HG03039 (cell line): ENCODE measurements at regions not wholly inside any gene's neighbourhood (a gene's known extent, or its start where the extent isn't known, plus 50 kb on each side); places are given as distances from the start of the nearest gene placed in this dataset.
A peak's percentile ranks its signal among the peaks of the same experiment; 100 is the strongest.

Source experiments
- ATAC-seq: cut with Tn5 transposase; IDR thresholded peaks from one replicate; pipeline ENCODE4 v1.9.1; 2021; ENCODE audit warnings: mild to moderate bottlenecking, moderate library complexity; ENCODE audit not compliant: unreplicated experiment

DNA sequence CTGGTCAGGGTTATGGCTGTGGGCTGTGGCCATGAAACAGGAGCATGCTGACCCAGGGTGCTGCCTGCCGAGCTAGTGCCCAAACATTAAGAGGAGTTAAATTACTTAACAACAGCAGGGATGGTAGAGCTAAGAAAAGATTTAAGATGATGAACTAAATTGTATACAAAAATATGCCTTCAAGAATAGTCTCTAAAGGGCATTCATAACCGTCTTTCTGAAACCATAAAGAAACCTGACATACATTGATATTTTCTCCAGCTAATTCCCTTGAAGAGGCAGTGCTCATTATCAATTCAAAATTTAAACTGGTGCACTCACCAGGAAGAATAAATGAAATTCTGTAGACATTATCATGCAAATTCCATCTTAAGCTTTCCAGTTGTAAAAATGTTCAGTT, 265.8 kb upstream of the TAC1 start:
- ATAC-seq: no peak

- ATAC-seq: no peak
Observed at GRCh38 chr7:97466999-97467740, 264.7 kb upstream of the TAC1 start.

DNA sequence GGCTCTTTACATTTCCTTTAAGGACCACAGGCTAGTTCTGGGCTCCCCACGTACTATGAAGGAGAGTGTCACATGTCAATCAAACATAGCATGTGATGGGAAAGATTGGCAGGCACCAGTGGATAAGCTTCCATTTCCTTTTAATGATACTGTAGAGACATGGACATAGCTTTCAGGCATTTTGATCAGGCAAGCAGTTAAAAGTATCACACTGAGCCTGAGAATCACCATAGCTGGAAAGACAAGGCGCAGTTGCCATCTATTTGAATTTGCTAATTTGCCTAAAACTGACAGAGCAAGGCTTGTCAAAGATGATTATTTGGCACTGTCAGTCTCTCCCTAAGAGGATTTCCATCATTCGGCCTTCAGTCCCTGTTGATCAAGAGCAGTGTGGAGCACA, 263.4 kb upstream of the TAC1 start:
- ATAC-seq: no peak

- ATAC-seq: no peak
Observed at GRCh38 chr7:97470726-97471125, 261.2 kb upstream of the TAC1 start.

DNA sequence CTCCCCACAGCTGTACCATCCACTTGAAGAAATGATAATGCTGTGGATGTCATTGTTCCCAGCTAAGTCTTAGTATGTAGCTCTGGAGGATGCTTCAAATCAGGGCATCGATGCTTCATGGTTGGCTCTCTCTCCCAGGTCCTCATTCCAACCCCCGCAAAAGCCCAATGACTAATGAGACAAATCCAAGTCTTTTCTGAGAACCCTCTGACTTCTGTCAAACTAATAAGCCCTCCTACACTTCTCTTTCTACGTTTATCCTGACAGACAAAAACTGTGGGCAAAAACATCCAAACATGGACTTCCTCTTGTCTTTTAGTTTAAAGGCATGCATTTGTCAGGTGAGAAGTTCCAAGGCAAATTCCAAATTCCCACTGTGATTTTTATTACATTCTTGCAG, 260.4 kb upstream of the TAC1 start:
- no peak for ATAC-seq

DNA sequence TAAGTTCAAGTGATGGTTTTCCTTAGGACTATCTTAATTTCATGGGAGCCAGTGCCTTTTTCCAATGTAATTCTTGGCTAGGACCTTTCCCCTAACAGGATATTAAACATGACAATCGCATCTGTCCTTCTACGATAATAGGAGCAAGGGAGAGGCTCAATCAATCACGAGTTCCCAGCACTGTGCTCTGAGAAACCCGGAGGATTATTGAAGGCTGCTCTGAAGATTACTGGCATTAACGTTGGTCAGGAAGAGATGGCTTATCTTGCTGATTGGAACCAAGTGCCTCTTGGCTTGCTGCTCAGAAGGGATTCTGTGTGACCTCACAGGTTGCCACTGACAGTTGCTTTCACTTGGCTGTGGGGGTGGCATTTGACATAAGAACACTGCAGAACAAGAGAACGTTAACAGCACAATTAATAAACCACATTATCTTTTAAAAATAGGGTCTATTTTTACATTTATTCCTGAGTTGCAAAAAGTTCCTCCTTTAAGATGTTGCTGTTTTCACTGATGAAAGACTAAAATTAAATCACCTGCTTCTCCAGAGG, 252.1 kb upstream of the TAC1 start:
- no peak for ATAC-seq

DNA sequence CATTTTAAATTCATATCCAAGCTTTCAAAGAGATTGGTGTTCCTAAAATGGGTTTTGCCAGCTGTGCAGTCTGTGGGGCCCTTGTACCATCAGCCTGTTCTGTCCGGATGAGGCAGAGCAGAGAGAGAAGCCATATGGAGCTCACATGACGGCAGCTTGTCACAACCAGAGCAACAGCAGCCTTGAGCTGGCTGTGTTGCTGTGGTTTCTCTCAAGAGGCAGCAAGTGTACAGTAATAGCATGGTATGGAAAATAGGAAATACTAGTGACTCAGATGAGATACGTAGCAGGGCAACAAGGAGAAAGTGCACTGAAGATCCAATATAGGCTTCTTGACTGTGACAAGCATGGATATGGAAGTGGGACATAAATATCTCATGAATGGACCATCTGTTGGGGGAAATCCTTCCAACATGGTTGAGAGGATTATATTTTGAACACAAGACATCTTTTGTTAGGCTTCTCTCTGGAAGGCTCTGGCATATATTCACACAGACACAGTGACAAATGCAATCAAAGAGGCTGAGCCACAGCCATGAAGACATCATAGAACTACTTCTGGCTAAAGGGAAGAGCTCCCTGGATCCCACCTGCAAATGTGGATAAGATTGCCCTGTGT, 251.0 kb upstream of the TAC1 start:
- ATAC-seq: no peak

DNA sequence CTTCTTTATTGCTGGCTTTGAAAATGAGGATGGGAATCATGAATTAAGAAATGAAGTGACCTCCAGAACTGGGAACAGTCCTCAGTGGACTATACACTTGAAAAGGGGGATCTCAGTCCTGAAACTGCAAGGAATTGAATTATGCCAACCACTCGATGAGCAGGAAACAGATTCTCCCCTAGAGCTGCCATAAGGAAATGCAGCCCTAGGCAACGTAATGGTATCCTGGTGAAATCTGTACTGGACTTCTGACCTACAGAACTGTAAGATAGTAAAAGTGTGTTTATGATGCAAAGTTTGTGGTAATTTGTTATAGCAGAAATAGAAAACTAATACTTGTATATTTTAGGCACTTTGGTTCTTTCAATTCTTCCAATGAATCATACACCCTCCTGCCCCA, 236.4 kb upstream of the TAC1 start:
- ATAC-seq: no peak

- no peak for ATAC-seq
Observed at GRCh38 chr7:97499204-97499603, 232.7 kb upstream of the TAC1 start.

DNA sequence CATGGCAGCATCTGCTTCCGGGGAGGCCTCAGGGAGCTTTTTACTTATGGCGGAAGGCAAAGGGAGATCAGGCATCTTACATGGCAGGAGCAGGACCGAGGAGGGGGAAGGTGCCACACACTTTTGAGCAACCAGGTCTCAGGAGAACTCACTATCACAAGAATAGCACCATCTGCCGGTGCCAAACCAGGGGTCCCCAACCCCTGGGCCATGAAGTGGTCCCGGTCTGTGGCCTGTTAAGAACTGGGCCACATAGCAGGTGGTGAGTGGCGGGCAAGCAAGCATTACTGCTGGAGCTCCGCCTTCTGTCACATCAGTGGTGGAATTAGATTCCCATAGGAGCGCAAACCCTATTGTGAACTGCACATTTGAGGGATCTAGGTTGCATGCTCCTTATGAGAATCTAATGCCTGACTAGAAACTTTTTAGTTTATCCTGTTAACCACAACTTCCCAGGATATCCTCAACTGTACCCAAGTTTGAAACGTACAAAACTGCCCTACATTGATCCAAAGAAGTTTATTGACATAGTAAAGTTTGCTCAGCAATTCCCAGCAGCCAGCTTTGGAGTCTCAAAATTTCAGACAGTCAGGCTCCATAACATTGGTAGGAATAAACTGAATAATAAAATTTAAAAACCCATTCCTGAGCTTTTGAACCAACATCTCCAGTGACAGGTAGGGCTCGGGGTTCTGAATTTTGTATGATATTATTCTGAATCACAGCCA, 228.4 kb upstream of the TAC1 start:
- ATAC-seq: no peak

DNA sequence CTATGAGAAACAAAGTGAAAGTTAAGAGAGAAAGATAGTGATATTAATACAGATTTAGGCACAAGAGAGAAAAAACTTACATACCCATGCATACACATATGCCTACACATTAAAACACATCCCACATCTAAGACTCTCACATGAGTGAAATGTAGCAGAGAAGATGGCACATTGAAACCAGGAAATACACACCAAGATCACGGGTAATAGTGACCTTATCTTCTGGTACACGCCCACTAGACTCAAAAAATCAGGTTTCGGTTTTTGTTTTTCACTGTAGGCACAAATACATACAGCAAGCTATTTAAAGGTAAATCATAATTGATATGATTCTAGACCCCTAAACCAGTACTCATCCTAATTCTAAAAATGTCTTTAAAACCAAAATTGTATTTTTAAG, 225.2 kb upstream of the TAC1 start:
- ATAC-seq: peak; percentile 53

DNA sequence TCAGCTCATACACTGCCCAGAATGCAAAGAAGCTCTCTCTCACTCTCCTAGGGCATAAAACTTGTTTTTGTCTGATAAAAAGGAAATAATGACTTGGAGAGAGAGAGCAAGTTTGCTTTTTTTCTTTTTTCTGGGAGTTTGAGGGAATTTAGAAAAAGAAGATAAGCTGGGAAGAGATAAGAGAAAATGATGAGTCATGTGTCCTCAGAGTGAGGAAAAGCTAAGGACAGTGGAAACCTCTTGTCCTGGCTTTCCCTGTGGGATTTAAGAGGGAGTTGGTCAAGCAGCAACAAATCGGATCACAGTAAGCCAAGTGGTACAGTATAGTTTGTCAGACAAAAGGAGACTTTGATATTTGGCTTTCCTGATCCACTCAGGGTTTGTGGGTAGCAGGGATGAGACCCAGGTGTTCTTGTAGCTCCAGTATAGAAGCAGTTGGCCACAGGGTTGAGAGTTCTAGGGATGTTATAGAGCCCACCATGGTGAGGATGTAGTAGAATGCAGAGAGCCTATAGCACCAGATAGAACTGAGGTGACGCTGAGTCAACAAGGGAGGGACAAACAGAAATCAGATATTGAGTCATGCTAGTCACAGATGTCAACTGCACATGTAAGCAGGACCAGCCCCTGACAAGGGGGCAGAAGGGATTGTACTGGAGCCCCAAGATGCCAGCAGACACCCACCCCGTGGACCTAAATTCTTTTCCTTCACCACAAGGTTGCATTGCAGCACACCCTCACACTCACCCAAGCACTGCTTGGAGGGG, 219.3 kb upstream of the TAC1 start:
- peak; percentile 65 for ATAC-seq

GRCh38 chr7:97513326-97513725, 218.6 kb upstream of the TAC1 start:
- peak; percentile 77 for ATAC-seq

DNA sequence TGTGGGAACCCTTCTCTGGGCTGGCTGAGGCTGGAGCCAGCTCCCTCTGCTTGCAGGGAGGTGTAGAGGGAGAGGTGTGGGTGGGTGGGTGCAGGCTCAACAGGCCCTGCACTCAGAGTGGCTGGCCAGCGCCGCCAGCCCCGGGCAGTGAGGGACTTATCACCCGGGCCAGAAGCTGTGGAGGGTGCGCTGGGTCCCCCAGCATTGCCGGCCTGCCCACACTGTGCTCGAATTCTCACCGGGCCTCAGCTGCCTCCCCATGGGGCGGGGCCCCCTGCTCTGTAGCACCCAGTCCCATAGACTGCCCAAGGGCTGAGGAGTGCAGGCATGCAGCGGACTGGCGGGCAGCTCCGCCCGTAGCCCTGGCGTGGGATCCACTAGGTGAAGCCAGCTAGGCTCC, 190.7 kb upstream of the TAC1 start:
- ATAC-seq: no peak

GRCh38 chr7:97555857-97556421, 175.9 kb upstream of the TAC1 start:
- ATAC-seq: no peak

DNA sequence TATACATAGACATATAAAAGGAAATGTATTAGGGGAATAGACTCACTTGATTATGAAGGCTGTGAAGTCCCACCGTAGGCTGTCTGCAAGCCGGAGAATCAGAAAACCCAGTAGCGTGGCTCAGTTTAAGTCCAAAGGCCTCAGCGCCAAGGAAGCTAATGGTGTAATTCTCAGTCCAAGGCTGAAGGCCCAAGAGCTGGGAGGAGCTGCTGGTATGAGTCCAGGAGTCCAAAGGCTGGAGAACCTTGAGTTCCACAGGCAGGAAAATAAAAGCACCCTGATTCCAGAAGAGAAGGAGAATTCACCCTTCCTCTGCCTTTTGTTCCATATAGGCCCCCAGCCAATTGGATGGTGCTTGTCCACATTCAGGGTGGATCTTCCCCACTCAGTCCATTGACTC, 166.2 kb upstream of the TAC1 start:
- ATAC-seq: no peak

DNA sequence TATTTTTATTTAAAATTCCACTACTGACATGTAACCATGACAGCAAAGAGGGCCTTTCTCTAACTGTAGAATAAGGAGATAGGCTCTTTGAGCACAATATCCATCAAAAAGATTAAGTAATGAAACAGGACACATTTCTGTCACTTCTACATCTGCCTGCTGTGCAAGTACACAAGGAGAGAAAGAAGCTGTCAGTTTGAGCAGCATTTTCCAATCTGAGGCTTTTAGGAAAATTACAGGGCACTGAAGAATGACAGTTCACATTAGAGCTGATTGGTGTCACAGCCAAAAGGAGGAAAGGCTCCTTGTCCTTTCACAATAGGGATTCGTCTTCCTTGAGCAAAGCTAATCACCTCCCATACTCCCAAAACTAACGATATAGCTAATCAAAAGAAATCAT, 158.8 kb upstream of the TAC1 start:
- ATAC-seq: no peak

- no peak for ATAC-seq
Observed at GRCh38 chr7:97576043-97576442, 155.8 kb upstream of the TAC1 start.

GRCh38 chr7:97578225-97578624, 153.7 kb upstream of the TAC1 start:
- ATAC-seq: no peak

GRCh38 chr7:97580205-97580604, 151.7 kb upstream of the TAC1 start:
- ATAC-seq: no peak

GRCh38 chr7:97595439-97595838, 136.4 kb upstream of the TAC1 start:
- no peak for ATAC-seq
